Choroid plexus epithelial cell (primary cell): ENCODE measurements at regions not wholly inside any gene's neighbourhood (a gene's known extent, or its start where the extent isn't known, plus 50 kb on each side); places are given as distances from the start of the nearest gene placed in this dataset.
A peak's percentile ranks its signal among the peaks of the same experiment; 100 is the strongest.
"Not testable (repeated sequence)": the region's sequence is repeated elsewhere in the genome, so short reads cannot be mapped to it uniquely, and the experiment has no call there.

Experiments
- DNase-seq: peaks from one replicate; pipeline ENCODE4 v3.0.0-alpha.2; 2010; ENCODE audit warnings: low read depth
- H3K4me3 ChIP-seq: 2 replicates; pipeline ENCODE4 v1.5.1; 2011; ENCODE audit warnings: low read depth, mild to moderate bottlenecking, control low read depth, low read length, moderate library complexity
- TF ChIP-seq, protein P1 (sequence below): conservative IDR thresholded peaks from 2 replicates; pipeline ENCODE4 v1.5.1; 2011; ENCODE audit warnings: low read depth, mild to moderate bottlenecking, control low read depth, inconsistent platforms, low read length, moderate library complexity

DNA sequence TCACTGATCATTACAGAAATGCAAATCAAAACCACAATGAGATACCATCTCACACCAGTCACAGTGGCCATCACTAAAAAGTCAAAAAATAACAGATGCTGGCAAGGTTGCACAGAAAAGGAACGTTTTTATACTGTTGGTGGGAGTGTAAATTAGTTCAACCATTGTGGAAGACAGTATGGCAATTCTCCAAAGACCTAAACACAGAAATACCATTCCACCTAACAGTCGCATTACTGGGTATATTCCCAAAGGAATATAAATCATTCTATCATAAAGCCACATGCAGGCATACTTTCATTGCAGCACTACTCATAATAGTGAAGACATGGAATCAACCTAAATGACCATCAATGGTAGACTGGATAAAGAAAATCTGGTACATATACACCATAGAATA lies 83.2 kb upstream of the ARID5B start:
- DNase-seq, H3K4me3 ChIP-seq: not testable (repeated sequence)

DNA sequence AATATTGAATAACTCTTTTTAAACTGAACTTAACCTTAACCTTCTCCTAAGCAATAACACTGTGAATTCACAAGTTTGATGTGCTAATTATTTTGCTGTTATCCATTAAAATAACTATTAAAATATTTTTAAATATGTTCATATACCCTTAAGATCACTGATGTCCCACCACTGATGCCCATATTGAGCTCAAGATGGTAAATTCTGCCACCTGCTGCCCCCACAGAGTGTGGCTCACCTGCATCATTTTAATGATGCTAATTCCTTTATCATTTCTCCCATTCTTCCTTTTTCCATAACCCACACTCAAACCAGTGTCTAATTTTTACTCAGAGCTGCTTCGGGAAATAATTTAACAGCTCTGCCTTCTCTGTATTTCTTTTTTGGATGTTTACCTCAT lies 82.3 kb upstream of the ARID5B start:
- no peak overlapping the region for H3K4me3 ChIP-seq
- TF ChIP-seq, protein P1, sequence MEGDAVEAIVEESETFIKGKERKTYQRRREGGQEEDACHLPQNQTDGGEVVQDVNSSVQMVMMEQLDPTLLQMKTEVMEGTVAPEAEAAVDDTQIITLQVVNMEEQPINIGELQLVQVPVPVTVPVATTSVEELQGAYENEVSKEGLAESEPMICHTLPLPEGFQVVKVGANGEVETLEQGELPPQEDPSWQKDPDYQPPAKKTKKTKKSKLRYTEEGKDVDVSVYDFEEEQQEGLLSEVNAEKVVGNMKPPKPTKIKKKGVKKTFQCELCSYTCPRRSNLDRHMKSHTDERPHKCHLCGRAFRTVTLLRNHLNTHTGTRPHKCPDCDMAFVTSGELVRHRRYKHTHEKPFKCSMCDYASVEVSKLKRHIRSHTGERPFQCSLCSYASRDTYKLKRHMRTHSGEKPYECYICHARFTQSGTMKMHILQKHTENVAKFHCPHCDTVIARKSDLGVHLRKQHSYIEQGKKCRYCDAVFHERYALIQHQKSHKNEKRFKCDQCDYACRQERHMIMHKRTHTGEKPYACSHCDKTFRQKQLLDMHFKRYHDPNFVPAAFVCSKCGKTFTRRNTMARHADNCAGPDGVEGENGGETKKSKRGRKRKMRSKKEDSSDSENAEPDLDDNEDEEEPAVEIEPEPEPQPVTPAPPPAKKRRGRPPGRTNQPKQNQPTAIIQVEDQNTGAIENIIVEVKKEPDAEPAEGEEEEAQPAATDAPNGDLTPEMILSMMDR = no peak
- no peak for DNase-seq

- peak; percentile 39 for DNase-seq
Observed at GRCh38 chr10:61821153-61821552, 80.3 kb upstream of the ARID5B start.

DNA sequence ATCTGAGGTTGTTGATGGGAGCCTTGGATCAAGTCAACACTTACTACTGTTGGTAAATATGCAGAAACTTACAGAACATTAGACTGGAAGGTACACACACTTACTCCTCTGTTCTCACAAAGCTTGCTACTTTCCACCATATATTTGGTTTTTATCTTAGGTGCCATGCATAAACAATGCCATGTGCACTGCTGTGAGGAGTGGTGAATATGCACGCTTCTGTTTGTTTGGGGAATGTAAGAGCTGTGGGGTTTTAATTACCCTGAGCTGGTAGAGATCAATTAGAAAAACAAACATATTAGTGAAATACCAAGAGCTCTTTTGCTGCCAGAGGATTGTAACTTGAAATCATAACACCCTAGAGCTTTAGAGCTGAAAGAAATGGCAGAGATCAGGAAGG lies 79.8 kb upstream of the ARID5B start:
- no peak overlapping the region for H3K4me3 ChIP-seq
- no peak for DNase-seq
- TF ChIP-seq, protein P1 = no peak

More at GRCh38 chr10:61821153-61821552, 80.3 kb upstream of the ARID5B start:
- no peak overlapping the region for H3K4me3 ChIP-seq
- TF ChIP-seq, protein P1 = no peak

DNA sequence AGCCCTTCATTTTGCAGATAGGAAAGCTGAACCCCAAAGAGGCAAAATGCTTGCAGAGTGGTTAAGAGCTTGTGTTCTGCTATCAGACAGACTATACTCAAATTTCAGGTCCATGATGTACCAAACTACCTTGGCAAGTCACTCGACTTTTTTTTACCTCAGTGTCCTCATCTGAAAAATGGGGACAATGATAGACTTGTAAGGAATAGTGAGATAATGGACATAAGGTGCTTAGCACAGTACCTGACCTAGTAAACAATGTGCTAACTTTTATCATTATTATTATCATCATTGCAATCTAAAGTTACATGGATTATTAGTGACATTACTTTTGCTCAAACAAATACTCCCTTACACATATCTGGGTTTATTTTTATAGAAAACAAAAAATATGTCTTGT lies 79.4 kb upstream of the ARID5B start:
- DNase-seq = no peak
- H3K4me3 ChIP-seq = no peak overlapping the region

GRCh38 chr10:61822781-61823230 lies 78.7 kb upstream of the ARID5B start:
- no peak overlapping the region for H3K4me3 ChIP-seq
- TF ChIP-seq, protein P1 = no peak
- DNase-seq = peak; percentile 40

More for the DNA sequence above, 79.4 kb upstream of the ARID5B start:
- TF ChIP-seq, protein P1 = no peak

GRCh38 chr10:61825001-61825400 lies 76.5 kb upstream of the ARID5B start:
- no peak overlapping the region for H3K4me3 ChIP-seq
- TF ChIP-seq, protein P1 = no peak
- no peak for DNase-seq

DNA sequence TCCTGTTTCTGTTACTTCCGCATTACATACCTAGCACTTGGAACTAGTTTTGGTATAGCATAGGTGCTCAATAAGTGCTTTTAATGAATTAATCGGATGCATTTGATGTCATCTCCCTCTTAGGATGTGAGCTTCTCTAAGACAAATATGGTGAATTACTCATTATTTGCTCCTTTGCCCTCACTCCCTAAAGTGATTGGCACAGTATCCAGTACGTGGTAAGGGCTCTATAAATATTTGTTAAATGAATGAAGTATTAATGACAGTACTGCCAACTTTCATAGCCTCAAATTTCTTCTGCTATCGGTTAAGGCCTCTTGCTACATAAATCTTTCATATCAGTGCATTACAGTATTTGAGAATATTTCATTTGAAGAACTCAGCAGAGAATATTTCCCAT lies 75.9 kb upstream of the ARID5B start:
- TF ChIP-seq, protein P1 = no peak
- no peak overlapping the region for H3K4me3 ChIP-seq
- no peak for DNase-seq
